B cell (primary cell): ENCODE measurements at regions not wholly inside any gene's neighbourhood (a gene's known extent, or its start where the extent isn't known, plus 50 kb on each side); places are given as distances from the start of the nearest gene placed in this dataset.

ENCODE experiments used
- EZH2 ChIP-seq: IDR thresholded peaks from 2 replicates; pipeline ENCODE4 v1.6.1; 2012; ENCODE audit warnings: borderline replicate concordance, low read depth, mild to moderate bottlenecking, moderate library complexity, low read length; ENCODE audit not compliant: insufficient read depth, poor library complexity, severe bottlenecking
- TF ChIP-seq, protein P1 (sequence below): fragments of 200-600 bp; IDR thresholded peaks from one replicate; pipeline ENCODE4 v1.8.0; 2022; ENCODE audit warnings: antibody characterized with exemption, mild to moderate bottlenecking

GRCh38 chrX:8030361-8030760, 103.1 kb upstream of the PNPLA4 start:
- TF ChIP-seq, protein P1, sequence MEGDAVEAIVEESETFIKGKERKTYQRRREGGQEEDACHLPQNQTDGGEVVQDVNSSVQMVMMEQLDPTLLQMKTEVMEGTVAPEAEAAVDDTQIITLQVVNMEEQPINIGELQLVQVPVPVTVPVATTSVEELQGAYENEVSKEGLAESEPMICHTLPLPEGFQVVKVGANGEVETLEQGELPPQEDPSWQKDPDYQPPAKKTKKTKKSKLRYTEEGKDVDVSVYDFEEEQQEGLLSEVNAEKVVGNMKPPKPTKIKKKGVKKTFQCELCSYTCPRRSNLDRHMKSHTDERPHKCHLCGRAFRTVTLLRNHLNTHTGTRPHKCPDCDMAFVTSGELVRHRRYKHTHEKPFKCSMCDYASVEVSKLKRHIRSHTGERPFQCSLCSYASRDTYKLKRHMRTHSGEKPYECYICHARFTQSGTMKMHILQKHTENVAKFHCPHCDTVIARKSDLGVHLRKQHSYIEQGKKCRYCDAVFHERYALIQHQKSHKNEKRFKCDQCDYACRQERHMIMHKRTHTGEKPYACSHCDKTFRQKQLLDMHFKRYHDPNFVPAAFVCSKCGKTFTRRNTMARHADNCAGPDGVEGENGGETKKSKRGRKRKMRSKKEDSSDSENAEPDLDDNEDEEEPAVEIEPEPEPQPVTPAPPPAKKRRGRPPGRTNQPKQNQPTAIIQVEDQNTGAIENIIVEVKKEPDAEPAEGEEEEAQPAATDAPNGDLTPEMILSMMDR = no peak
- TF ChIP-seq EZH2 = no peak
